EH (cell line): ENCODE measurements at regions not wholly inside any gene's neighbourhood (a gene's known extent, or its start where the extent isn't known, plus 50 kb on each side); places are given as distances from the start of the nearest gene placed in this dataset.

ENCODE experiments used
- DNase-seq: peaks from one replicate; pipeline ENCODE4 v3.0.0-alpha.2; 2015; ENCODE audit warnings: low read depth

GRCh38 chr20:58565461-58566175 is 50.4 kb upstream of the APCDD1L start:
- no peak for DNase-seq
